Vagina (tissue), 2 donors: ENCODE measurements at regions not wholly inside any gene's neighbourhood (a gene's known extent, or its start where the extent isn't known, plus 50 kb on each side); places are given as distances from the start of the nearest gene placed in this dataset.

Source experiments
- POLR2A ChIP-seq, 2 donors: fragments of 450-650 bp; IDR thresholded peaks; one replicate each; pipeline ENCODE4 v1.6.1; 2017; ENCODE audit warnings: antibody characterized with exemption in 2 of 2, mild to moderate bottlenecking in 2 of 2, moderate library complexity in 2 of 2
- POLR2AphosphoS5 ChIP-seq, 2 donors: sonication (generic); formaldehyde crosslinking; IDR thresholded peaks; one replicate each; pipeline ENCODE4 v1.9.0; 2017; ENCODE audit warnings: antibody characterized with exemption in 2 of 2, mild to moderate bottlenecking in 2 of 2, low read depth in 1 of 2; ENCODE audit not compliant: insufficient read depth in 1 of 2
- TF ChIP-seq, protein P1 (sequence below), 3 experiments: fragments of 450-650 bp in 2 of 3; fragments of 200-600 bp in 1 of 3; sonication (generic) in 1 of 3; IDR thresholded peaks; one replicate each; pipeline ENCODE4 v1.5.1; 2017 to 2019; ENCODE audit warnings: antibody characterized with exemption in 3 of 3, mild to moderate bottlenecking in 2 of 3, moderate library complexity in 2 of 3

- TF ChIP-seq, protein P1, sequence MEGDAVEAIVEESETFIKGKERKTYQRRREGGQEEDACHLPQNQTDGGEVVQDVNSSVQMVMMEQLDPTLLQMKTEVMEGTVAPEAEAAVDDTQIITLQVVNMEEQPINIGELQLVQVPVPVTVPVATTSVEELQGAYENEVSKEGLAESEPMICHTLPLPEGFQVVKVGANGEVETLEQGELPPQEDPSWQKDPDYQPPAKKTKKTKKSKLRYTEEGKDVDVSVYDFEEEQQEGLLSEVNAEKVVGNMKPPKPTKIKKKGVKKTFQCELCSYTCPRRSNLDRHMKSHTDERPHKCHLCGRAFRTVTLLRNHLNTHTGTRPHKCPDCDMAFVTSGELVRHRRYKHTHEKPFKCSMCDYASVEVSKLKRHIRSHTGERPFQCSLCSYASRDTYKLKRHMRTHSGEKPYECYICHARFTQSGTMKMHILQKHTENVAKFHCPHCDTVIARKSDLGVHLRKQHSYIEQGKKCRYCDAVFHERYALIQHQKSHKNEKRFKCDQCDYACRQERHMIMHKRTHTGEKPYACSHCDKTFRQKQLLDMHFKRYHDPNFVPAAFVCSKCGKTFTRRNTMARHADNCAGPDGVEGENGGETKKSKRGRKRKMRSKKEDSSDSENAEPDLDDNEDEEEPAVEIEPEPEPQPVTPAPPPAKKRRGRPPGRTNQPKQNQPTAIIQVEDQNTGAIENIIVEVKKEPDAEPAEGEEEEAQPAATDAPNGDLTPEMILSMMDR (IDR thresholded peaks at IDR 0.05): no peak
- TF ChIP-seq POLR2A (IDR thresholded peaks at IDR 0.05) (no peak), POLR2AphosphoS5 (IDR thresholded peaks at IDR 0.05; ENCODE audit: insufficient read depth in 1 of 2, low read depth in 1 of 2) (no peak)
Observed at GRCh38 chr2:136376211-136376610, 258.3 kb upstream of the CXCR4 start.
